HG02852 (cell line): ENCODE measurements at regions not wholly inside any gene's neighbourhood (a gene's known extent, or its start where the extent isn't known, plus 50 kb on each side); places are given as distances from the start of the nearest gene placed in this dataset.
"Not testable (repeated sequence)": the region's sequence is repeated elsewhere in the genome, so short reads cannot be mapped to it uniquely, and the experiment has no call there.

Experiments
- ATAC-seq: cut with Tn5 transposase; IDR thresholded peaks from one replicate; pipeline ENCODE4 v1.9.1; 2021; ENCODE audit warnings: mild to moderate bottlenecking, moderate library complexity; ENCODE audit not compliant: unreplicated experiment

GRCh38 chr19:28545397-28545796, 667.6 kb downstream of the UQCRFS1 start:
- not testable (repeated sequence) for ATAC-seq

DNA sequence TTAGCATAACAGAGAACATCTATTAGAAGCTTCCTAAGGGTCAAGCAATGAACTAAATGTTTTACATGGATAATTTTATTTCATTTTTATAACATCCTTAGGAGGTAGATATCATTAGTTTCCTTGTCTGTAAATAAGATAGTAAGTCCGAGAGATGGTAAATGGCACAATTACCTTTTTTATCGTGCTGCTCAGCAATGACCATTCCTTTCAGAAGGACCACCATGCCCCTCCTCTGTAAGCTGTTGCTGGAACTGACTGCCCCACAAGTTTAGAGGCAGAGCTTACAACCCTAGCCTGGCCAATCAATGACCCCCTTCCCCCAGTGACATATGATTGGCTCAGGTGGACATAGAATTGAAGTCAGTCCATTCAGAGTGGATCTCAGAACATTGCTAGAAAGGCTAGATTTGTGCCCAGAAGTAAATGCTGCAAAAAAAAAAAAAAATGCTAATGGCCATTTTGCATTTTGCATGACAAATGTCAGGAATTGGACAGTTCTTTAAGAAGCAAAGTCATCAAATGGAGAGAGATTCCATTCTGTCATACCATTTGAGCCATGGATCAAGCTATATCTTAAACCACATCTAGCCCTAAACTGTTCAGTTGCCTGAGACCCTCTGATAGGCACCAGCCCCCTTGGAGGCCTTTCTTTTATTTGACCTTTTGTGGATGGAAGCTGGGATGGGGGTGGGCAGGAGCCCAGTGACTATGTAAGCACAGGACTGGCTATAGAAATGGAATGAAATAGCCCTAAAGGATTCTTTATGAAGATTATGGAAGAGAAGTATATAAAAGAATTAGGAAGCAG, 668.3 kb downstream of the UQCRFS1 start:
- ATAC-seq: no peak

- no peak for ATAC-seq
Observed at GRCh38 chr19:28543244-28543776, 669.6 kb downstream of the UQCRFS1 start.

DNA sequence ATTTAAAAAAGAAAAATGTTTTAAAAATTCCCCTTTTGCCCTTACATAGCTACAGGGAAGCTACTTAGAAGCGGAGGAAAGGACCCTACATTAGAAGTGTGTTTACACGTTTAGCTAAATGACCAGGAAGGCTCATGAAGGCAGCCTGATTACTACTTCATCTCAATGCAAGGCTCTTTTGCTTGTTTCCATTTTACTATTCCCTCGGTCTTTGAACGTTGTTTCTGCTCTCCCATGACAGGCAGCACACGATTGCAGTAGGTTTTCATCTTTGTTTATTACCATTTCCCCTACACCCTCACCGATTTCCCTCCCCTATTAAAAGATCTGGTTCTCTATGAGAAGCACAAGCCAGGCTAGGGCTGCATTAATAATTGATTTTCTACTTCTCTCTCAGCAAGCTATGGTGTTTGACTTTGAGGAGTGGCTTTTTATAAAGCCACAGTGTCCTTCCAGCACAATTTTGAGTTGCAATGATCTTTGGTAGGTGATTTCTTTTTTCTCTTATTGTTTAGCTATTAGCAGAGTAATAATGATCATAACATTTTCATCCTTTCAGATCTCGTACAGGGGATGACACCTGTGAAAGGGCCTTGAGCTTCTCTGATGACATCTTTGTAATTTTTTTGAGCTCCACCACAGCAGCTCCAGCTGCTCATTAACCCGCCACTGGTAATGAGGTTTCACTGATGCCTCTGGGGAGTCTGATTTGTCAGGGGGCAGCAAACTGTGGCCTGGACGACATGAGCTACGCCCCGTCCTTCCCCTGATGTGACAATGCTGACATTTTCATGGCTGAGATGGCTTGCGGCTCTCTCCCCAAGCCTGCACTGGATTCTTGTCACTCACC, 670.3 kb downstream of the UQCRFS1 start:
- no peak for ATAC-seq

- no peak for ATAC-seq
Observed at GRCh38 chr19:28541602-28542393, 671.2 kb downstream of the UQCRFS1 start.

DNA sequence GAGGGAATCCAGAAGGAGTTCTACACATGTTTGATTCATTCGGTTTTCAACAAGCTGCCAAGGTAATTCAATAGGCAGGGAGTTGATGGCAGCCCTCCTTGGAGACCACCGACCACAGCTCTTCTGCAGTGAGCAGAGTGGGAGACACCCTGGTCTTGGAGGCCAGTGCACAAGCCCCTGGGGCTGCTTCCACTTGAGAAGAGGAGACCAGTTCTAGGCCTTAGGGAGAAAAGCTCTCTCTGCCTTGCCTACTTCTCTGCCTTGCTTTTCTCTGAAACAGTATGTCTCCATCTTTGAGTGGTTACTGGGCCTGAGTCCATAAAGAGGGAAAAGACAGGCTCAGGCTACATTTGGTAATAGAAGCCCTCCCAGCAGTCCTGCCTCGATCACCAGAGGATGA, 671.9 kb downstream of the UQCRFS1 start:
- ATAC-seq: no peak

GRCh38 chr19:28540385-28540784, 672.6 kb downstream of the UQCRFS1 start:
- ATAC-seq: not testable (repeated sequence)

- ATAC-seq: no peak
Observed at GRCh38 chr19:28539759-28540158, 673.2 kb downstream of the UQCRFS1 start.

GRCh38 chr19:28538579-28538978, 674.4 kb downstream of the UQCRFS1 start:
- ATAC-seq: not testable (repeated sequence)

DNA sequence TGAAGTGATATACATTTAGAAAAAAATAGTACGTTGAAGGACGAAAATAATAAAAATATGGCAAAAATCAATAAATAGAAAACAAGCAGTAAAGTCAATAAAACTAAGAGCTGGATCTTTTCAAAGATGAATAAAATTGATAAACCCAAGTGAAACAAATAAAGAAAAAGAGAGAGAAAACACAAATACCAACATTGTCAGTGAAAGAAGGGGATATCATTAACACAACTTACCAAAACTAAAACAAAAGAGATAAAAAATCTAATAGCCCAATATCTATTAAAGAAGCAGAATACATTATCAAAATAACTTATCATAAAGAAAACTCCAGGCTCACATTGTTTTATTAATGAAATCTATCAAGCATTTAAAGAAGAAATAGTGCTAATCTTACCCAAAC, 675.1 kb downstream of the UQCRFS1 start:
- no peak for ATAC-seq

- ATAC-seq: no peak
Observed at GRCh38 chr19:28537079-28537478, 675.9 kb downstream of the UQCRFS1 start.

GRCh38 chr19:28535352-28535775, 677.6 kb downstream of the UQCRFS1 start:
- ATAC-seq: no peak

DNA sequence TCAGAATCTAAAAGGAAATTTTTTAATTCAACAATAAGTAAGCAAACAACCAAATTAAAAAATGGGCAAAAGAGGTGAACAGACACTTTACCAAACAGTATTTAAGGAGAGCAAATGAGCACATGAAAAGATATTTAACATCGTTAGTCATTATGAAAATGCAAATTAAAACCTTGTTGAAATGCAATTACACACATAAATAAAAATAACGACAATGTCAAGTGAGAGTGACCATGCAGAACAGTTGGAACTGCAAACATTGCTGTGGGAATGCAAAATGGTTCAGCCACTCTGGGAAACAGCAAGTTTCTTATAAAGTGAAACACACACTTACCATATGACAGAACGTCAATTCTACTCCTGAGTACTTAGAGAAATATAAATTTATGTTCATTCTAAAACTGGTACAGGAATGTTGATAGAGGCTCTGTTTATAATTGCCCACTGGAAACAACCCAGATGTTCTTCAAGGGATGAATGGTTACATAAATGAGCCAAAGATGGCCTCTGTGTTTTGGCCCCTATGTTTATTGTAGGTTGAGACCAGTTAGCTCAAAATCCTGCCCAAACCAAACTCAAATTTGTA, 678.1 kb downstream of the UQCRFS1 start:
- no peak for ATAC-seq

DNA sequence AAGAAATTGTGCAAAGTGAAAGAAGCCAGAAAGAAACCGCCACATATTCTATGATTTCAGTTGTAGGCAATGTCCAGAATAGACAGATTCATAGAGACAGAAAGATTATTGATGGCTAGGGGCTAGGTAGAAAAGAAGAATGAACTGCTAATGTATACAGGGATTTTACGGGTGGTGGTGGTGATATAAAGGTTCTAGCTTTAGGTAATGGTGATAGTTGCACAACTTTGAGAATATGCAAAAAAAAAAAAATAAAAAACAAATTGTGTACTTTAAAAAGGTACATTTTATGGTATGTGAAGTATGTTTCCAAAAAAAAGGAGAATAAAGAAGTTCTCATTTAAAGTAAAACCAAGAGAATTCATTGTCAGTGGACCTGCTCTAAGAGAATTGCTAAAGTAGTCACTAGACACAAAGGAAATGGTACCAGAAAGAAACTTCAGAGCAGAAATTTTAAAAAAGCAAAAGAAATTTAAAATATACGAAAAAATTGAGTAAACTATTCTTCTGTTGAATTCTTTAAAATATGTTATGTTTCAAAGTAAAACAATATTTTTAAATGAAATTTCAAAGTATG, 680.1 kb downstream of the UQCRFS1 start:
- no peak for ATAC-seq

DNA sequence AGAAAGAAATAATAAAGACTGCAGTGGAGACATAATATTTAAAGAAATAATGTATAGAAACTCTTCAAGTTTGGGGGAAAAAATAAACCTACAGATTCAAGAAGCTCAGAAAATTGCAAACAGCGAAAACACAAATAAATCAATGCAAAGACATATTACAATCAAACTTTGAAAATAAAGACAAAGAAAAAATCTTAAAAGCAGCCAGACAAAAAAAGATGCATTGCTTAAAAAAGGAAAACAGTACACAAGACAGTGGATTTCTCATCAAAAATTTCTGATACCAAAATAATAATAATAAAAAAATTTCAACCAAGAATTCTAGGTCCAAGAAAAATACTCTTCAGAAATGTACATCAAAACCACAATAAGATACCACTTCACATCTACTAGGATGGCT, 681.0 kb downstream of the UQCRFS1 start:
- no peak for ATAC-seq

DNA sequence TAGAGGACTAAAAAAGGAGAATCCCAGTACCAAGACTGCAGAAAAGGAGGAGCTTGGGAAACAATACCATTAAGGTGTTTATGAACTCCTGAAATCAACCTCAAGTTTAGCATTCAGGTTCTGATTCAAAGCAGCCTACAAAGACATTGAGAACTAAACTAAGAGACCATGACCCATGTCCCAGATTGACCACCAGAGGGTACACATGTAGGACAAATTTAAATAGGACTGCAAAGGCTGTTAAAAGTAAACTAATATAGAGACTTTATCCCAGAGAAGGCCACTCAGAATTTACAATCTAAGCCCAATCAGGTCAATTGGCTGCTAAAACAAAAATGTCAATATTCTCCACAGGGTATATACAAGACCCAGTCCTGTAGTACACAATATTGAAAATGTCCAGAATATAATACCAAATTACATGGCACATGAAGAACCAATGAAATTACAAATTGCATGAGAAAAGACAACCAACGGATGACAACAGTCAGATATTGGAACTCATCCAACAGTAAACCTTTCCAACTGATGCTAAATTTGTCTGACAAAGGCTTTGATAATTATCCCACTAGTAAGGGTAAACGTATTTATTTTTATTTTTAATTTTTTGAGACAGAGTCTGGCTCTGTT, 682.4 kb downstream of the UQCRFS1 start:
- ATAC-seq: no peak

GRCh38 chr19:28526038-28526437, 686.9 kb downstream of the UQCRFS1 start:
- no peak for ATAC-seq

GRCh38 chr19:28523619-28524018, 689.3 kb downstream of the UQCRFS1 start:
- no peak for ATAC-seq

DNA sequence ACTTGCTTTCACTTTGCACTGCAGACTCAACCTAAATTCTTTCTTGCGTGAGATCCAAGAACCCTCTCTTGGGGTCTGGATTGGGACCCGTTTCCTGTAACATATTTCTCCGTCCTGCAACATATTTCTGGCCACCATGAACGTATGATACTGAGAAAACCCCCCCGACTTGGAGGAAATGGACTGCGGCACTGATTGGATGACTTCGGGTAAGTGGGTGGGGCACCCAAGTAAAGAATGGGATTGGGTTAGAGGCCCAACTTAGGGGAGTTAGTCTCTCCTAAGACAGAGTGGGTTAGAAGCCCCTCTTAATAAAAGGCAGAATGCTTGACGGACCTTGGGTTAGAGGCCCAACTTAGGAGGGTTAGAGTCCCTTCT, 690.4 kb downstream of the UQCRFS1 start:
- no peak for ATAC-seq
